Stomach (tissue), 8 donors: ENCODE measurements at regions not wholly inside any gene's neighbourhood (a gene's known extent, or its start where the extent isn't known, plus 50 kb on each side); places are given as distances from the start of the nearest gene placed in this dataset.

Source experiments
- DNase-seq, 2 donors: peaks; one replicate each; pipeline versions ENCODE4 v3.0.0 to v3.0.0-alpha.2; 2013 to 2019
- H3K27ac ChIP-seq, 5 donors: fragments of 200-600 bp in 4 of 5; sonication (generic) in 4 of 5; one replicate each; pipeline ENCODE4 v1.5.1; 2013 to 2019; ENCODE audit warnings: mild to moderate bottlenecking in 1 of 5, moderate library complexity in 1 of 5
- H3K27me3 ChIP-seq, 3 donors: fragments of 200-600 bp; sonication (generic); one replicate each; pipeline ENCODE4 v1.5.1; 2017 to 2019; ENCODE audit warnings: mixed run types in 1 of 3
- H3K36me3 ChIP-seq, 4 donors: fragments of 200-600 bp; sonication (generic); 1 replicate in 3 of 4; 2 replicates in 1 of 4; pipeline ENCODE4 v1.5.1; 2016 to 2019
- H3K4me1 ChIP-seq, 4 donors: fragments of 200-600 bp; sonication (generic); one replicate each; pipeline ENCODE4 v1.5.1; 2016 to 2019
- H3K4me3 ChIP-seq, 4 donors: fragments of 200-600 bp; sonication (generic) in 3 of 4; one replicate each; pipeline ENCODE4 v1.5.1; 2016 to 2019; ENCODE audit warnings: mild to moderate bottlenecking in 1 of 4
- H3K9me3 ChIP-seq, 4 donors: fragments of 200-600 bp; sonication (generic); one replicate each; pipeline ENCODE4 v1.5.1; 2016 to 2019
- CTCF ChIP-seq, 7 experiments: fragments of 450-650 bp in 4 of 7; fragments of 200-600 bp in 3 of 7; sonication (generic) in 3 of 7; IDR thresholded peaks; one replicate each; pipeline ENCODE4 v1.5.1; 2016 to 2019; ENCODE audit warnings: antibody characterized with exemption in 7 of 7, control low read depth in 2 of 7, mild to moderate bottlenecking in 1 of 7
- EP300 ChIP-seq: sonication (generic); formaldehyde crosslinking; IDR thresholded peaks from one replicate; pipeline ENCODE4 v1.6.1; 2017; ENCODE audit warnings: antibody characterized with exemption
- POLR2A ChIP-seq, 4 donors: fragments of 450-650 bp; IDR thresholded peaks; one replicate each; pipeline ENCODE4 v1.6.1; 2016; ENCODE audit warnings: antibody characterized with exemption in 4 of 4, control low read depth in 2 of 4, mild to moderate bottlenecking in 1 of 4, moderate library complexity in 1 of 4
- POLR2AphosphoS5 ChIP-seq, 3 donors: sonication (generic); formaldehyde crosslinking; IDR thresholded peaks; one replicate each; pipeline ENCODE4 v1.6.1; 2016; ENCODE audit warnings: antibody characterized with exemption in 3 of 3
- WGBS, 5 donors: extraction: QIAGEN DNeasy Blood & Tissue Kit in 3 of 5; methylation state at CpG; one replicate each; pipeline versions ENCODE4 v1.1.5 to v1.1.7; 2013 to 2018; 5-methylcytosine and 5-hydroxymethylcytosine counted together
- intact Hi-C: fragments of 100-400 bp; cut with DNase I; formaldehyde crosslinking; loops from one replicate; pipeline ENCODE4 v1.15.1; 2023; ENCODE audit warnings: low total_unique reads
- donor health status: healthy with polysubstance abuse.
- donor health status: Bipolar disorder and iron deficiency.
- donor health status: healthy.

- Histone ChIP-seq H3K36me3 (no peaks in the 10 kb centered on the region), H3K27me3 (no peaks in the 10 kb centered on the region), H3K4me1 (no peaks in the 10 kb centered on the region), H3K9me3 (no peaks in the 10 kb centered on the region), H3K4me3 (no peak overlapping the region), H3K27ac (no peak overlapping the region)
- no peak for DNase-seq
- WGBS, 5 donors: 8 to 40% (median 35%) methylated on average over 1 of the region's 1 CpG
- TF ChIP-seq CTCF (IDR thresholded peaks at IDR 0.05) (no peak), EP300 (no peak)
- intact Hi-C loops: no loop called here
Measured at GRCh38 chr3:140828585-140828984, 113.1 kb upstream of the SLC25A36 start.

GRCh38 chr3:140829796-140830195, 111.8 kb upstream of the SLC25A36 start:
- 64 to 91% (median 74%) methylated on average over 1 of the region's 1 CpG for WGBS, 5 donors
- H3K36me3 ChIP-seq: no peaks in the 10 kb centered on the region
- no peak overlapping the region for H3K27ac ChIP-seq
- intact Hi-C loops: no loop called here
- H3K9me3 ChIP-seq: no peaks in the 10 kb centered on the region
- H3K4me1 ChIP-seq: no peaks in the 10 kb centered on the region
- no peaks in the 10 kb centered on the region for H3K27me3 ChIP-seq
- H3K4me3 ChIP-seq: no peak overlapping the region
- TF ChIP-seq POLR2AphosphoS5 (IDR thresholded peaks at IDR 0.05): no peak
- no peak for TF ChIP-seq EP300
- no peak for TF ChIP-seq CTCF (IDR thresholded peaks at IDR 0.05)
- TF ChIP-seq POLR2A (IDR thresholded peaks at IDR 0.05): no peak
- no peak for DNase-seq

GRCh38 chr3:140830391-140830790, 111.2 kb upstream of the SLC25A36 start:
- no peak for DNase-seq
- no peaks in the 10 kb centered on the region for H3K4me1 ChIP-seq
- no peaks in the 10 kb centered on the region for H3K27me3 ChIP-seq
- H3K36me3 ChIP-seq: no peaks in the 10 kb centered on the region
- no peaks in the 10 kb centered on the region for H3K9me3 ChIP-seq
- intact Hi-C loops: no loop called here
- H3K27ac ChIP-seq: no peak overlapping the region
- H3K4me3 ChIP-seq: no peak overlapping the region
- no peak for TF ChIP-seq POLR2A (IDR thresholded peaks at IDR 0.05)
- no peak for TF ChIP-seq CTCF (IDR thresholded peaks at IDR 0.05)
- TF ChIP-seq EP300: no peak
- no peak for TF ChIP-seq POLR2AphosphoS5 (IDR thresholded peaks at IDR 0.05)
- WGBS, 5 donors: 23 to 100% (median 93%) methylated on average over 1 of the region's 1 CpG

GRCh38 chr3:140832883-140833282, 108.8 kb upstream of the SLC25A36 start:
- intact Hi-C loops: no loop called here
- Histone ChIP-seq H3K27me3 (no peaks in the 10 kb centered on the region), H3K9me3 (no peaks in the 10 kb centered on the region), H3K36me3 (no peaks in the 10 kb centered on the region), H3K4me1 (no peaks in the 10 kb centered on the region), H3K4me3 (no peak overlapping the region), H3K27ac (no peak overlapping the region)
- TF ChIP-seq POLR2A (IDR thresholded peaks at IDR 0.05) (no peak), CTCF (IDR thresholded peaks at IDR 0.05) (no peak), EP300 (no peak), POLR2AphosphoS5 (IDR thresholded peaks at IDR 0.05) (no peak)
- no peak for DNase-seq
- 68 to 74% (median 71%) methylated on average over 3 of the region's 3 CpGs for WGBS, 5 donors
